NB4 (cell line): ENCODE measurements at regions not wholly inside any gene's neighbourhood (a gene's known extent, or its start where the extent isn't known, plus 50 kb on each side); places are given as distances from the start of the nearest gene placed in this dataset.

Source experiments
- DNase-seq: peaks from one replicate; pipeline ENCODE4 v3.0.0; 2010; ENCODE audit warnings: low read depth
- H3K4me3 ChIP-seq: one replicate; pipeline ENCODE4 v1.5.1; 2011; ENCODE audit warnings: mild to moderate bottlenecking, low read depth, low read length, moderate library complexity
- MAX ChIP-seq: IDR thresholded peaks from 2 replicates; pipeline ENCODE4 v1.6.1; 2011; ENCODE audit warnings: low read depth, low read length
- MYC ChIP-seq: IDR thresholded peaks from 2 replicates; pipeline ENCODE4 v1.6.1; 2011; ENCODE audit warnings: low read depth, low read length
- POLR2A ChIP-seq: IDR thresholded peaks from 2 replicates; pipeline ENCODE4 v1.6.1; 2011; ENCODE audit warnings: mild to moderate bottlenecking; ENCODE audit not compliant: insufficient read length; ENCODE audit errors: extremely low read depth
- TF ChIP-seq, protein P1 (sequence below): IDR thresholded peaks from one replicate; pipeline ENCODE4 v1.5.1; 2012; ENCODE audit warnings: low read depth, low read length

DNA sequence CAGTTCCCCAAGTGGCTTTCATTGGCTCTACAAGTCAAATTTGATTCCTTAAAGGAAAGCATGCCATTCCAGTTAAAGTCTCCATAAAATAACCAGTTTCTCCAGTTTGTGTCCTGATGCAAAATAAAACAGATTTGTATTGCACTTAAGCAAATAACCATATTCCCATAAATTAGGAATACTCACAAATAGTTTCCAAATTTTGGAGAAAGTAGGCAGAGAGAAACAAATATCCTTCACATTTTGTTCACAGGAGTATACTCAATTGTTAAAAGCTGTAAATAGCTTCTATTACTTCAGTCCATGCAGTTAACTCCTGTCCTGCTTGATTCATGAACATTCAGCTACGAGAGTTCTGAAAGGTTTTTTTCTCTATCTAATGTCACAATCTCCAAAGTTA lies 281.4 kb upstream of the RGS17 start:
- no peak overlapping the region for H3K4me3 ChIP-seq
- TF ChIP-seq MAX (no peak), MYC (no peak), POLR2A (no peak)
- TF ChIP-seq, protein P1, sequence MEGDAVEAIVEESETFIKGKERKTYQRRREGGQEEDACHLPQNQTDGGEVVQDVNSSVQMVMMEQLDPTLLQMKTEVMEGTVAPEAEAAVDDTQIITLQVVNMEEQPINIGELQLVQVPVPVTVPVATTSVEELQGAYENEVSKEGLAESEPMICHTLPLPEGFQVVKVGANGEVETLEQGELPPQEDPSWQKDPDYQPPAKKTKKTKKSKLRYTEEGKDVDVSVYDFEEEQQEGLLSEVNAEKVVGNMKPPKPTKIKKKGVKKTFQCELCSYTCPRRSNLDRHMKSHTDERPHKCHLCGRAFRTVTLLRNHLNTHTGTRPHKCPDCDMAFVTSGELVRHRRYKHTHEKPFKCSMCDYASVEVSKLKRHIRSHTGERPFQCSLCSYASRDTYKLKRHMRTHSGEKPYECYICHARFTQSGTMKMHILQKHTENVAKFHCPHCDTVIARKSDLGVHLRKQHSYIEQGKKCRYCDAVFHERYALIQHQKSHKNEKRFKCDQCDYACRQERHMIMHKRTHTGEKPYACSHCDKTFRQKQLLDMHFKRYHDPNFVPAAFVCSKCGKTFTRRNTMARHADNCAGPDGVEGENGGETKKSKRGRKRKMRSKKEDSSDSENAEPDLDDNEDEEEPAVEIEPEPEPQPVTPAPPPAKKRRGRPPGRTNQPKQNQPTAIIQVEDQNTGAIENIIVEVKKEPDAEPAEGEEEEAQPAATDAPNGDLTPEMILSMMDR, result no peak
- no peak for DNase-seq

GRCh38 chr6:153411070-153411648 lies 280.1 kb upstream of the RGS17 start:
- no peak overlapping the region for H3K4me3 ChIP-seq
- TF ChIP-seq MAX (no peak), MYC (no peak), POLR2A (no peak)
- TF ChIP-seq, protein P1, result no peak
- DNase-seq, result no peak

GRCh38 chr6:153405931-153406330 lies 274.8 kb upstream of the RGS17 start:
- TF ChIP-seq POLR2A, result no peak
- TF ChIP-seq MYC, result no peak
- no peak for TF ChIP-seq MAX
- TF ChIP-seq, protein P1, result no peak
- DNase-seq, result no peak
- no peak overlapping the region for H3K4me3 ChIP-seq

DNA sequence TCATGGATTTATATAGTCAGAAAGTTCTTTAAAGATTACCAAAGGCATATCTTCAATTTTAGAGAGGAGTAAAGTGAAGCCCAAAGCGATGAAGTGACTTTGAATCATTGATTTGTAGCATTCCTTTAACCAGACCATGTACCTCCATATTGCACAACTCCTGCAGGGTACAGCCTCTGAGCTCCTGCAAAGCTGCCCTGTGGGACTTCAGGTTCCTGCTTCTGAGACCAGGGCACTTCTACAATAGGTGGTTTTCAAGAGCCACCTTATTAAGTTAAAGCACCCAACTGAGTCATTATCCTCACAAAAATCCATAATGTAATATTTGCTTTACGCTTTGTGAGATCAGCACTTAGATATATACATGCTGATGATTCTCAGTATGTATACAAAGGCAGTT lies 270.7 kb upstream of the RGS17 start:
- TF ChIP-seq POLR2A, result no peak
- TF ChIP-seq, protein P1, result no peak
- TF ChIP-seq MYC, result no peak
- TF ChIP-seq MAX, result no peak
- no peak for DNase-seq
- no peak overlapping the region for H3K4me3 ChIP-seq

DNA sequence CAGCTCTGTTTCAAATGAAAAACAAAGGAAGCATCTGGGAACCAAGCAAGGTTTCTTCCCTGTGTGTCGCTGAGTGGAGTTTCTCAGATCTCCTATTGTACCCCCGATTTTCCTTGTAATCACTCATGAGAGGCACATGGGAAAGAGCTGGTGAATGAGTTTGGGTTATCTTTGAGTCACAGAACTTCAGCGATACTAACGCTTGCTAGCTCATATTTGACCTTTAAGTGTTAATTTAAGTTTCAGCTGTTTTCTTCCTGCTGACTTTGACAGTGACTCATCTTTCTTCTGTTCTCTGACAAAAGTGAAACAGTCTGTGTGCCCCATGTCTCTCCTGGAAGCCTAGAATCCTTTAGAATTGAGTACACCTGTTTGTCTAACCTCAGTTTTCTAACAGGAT lies 261.1 kb upstream of the RGS17 start:
- no peak for DNase-seq
- TF ChIP-seq POLR2A (no peak), MAX (no peak), MYC (no peak)
- TF ChIP-seq, protein P1, result no peak

GRCh38 chr6:153373869-153374268 lies 242.8 kb upstream of the RGS17 start:
- no peak for DNase-seq
- no peak for TF ChIP-seq POLR2A
- no peak for TF ChIP-seq MAX
- TF ChIP-seq MYC, result no peak
- H3K4me3 ChIP-seq, result no peak overlapping the region

More for the DNA sequence above, 261.1 kb upstream of the RGS17 start:
- H3K4me3 ChIP-seq, result no peak overlapping the region
